Liver (tissue), 8 donors: ENCODE measurements at regions not wholly inside any gene's neighbourhood (a gene's known extent, or its start where the extent isn't known, plus 50 kb on each side); places are given as distances from the start of the nearest gene placed in this dataset.

ENCODE experiments used
- DNase-seq: peaks from one replicate; pipeline ENCODE4 v3.0.0-alpha.2; 2017; ENCODE audit warnings: low spot score
- H3K27ac ChIP-seq, 2 donors: one replicate each; pipeline ENCODE4 v1.7.0; 2013; ENCODE audit warnings: inconsistent platforms in 2 of 2, low read length in 2 of 2, control low read depth in 1 of 2, low read depth in 1 of 2, mild to moderate bottlenecking in 1 of 2
- H3K27me3 ChIP-seq, 4 donors: one replicate each; pipeline versions ENCODE4 v1.6.1 to v1.7.0; 2013; ENCODE audit warnings: low read length in 3 of 4, inconsistent platforms in 1 of 4, mild to moderate bottlenecking in 1 of 4, moderate library complexity in 1 of 4; ENCODE audit not compliant: control insufficient read depth in 4 of 4, insufficient read depth in 4 of 4
- H3K36me3 ChIP-seq, 4 donors: one replicate each; pipeline versions ENCODE4 v1.6.1 to v1.7.0; 2013; ENCODE audit warnings: low read length in 3 of 4, mild to moderate bottlenecking in 3 of 4, low read depth in 1 of 4, moderate library complexity in 1 of 4; ENCODE audit not compliant: control insufficient read depth in 4 of 4, insufficient read depth in 3 of 4
- H3K4me1 ChIP-seq, 4 donors: one replicate each; pipeline versions ENCODE4 v1.6.1 to v1.7.0; 2013; ENCODE audit warnings: low read length in 3 of 4, mild to moderate bottlenecking in 3 of 4, moderate library complexity in 1 of 4; ENCODE audit not compliant: control insufficient read depth in 4 of 4, insufficient read depth in 4 of 4
- H3K4me3 ChIP-seq, 3 donors: one replicate each; pipeline versions ENCODE4 v1.6.1 to v1.7.0; 2013; ENCODE audit warnings: low read length in 3 of 3, control low read depth in 1 of 3, low read depth in 1 of 3, mild to moderate bottlenecking in 1 of 3
- H3K9ac ChIP-seq, 2 donors: one replicate each; pipeline ENCODE4 v1.7.0; 2013; ENCODE audit warnings: low read length in 2 of 2, mild to moderate bottlenecking in 2 of 2, moderate library complexity in 2 of 2, control low read depth in 1 of 2, low read depth in 1 of 2
- H3K9me3 ChIP-seq, 4 donors: one replicate each; pipeline versions ENCODE4 v1.6.1 to v1.7.0; 2013; ENCODE audit warnings: low read length in 3 of 4; ENCODE audit not compliant: control insufficient read depth in 4 of 4
- ATF3 ChIP-seq: IDR thresholded peaks from 2 replicates; pipeline ENCODE4 v1.6.1; 2016; ENCODE audit warnings: antibody characterized with exemption
- FOXA1 ChIP-seq: IDR thresholded peaks from 2 replicates; pipeline ENCODE4 v1.6.1; 2016; ENCODE audit warnings: antibody characterized with exemption
- GABPA ChIP-seq, 2 donors: IDR thresholded peaks in 1 of 2; conservative IDR thresholded peaks in 1 of 2; 2 replicates each; pipeline ENCODE4 v1.6.1; 2016; ENCODE audit warnings: antibody characterized with exemption in 2 of 2, mild to moderate bottlenecking in 1 of 2, moderate library complexity in 1 of 2
- HNF4A ChIP-seq, 2 donors: conservative IDR thresholded peaks; 2 replicates each; pipeline ENCODE4 v1.6.1; 2016; ENCODE audit warnings: antibody characterized with exemption in 2 of 2, mild to moderate bottlenecking in 2 of 2
- HNF4G ChIP-seq: IDR thresholded peaks from 2 replicates; pipeline ENCODE4 v1.6.1; 2016; ENCODE audit warnings: antibody characterized with exemption
- JUND ChIP-seq, 2 donors: IDR thresholded peaks; 2 replicates each; pipeline ENCODE4 v1.6.1; 2016; ENCODE audit warnings: antibody characterized with exemption in 2 of 2
- MAX ChIP-seq: IDR thresholded peaks from 2 replicates; pipeline ENCODE4 v1.6.1; 2016; ENCODE audit warnings: antibody characterized with exemption
- NR2F2 ChIP-seq: IDR thresholded peaks from 2 replicates; pipeline ENCODE4 v1.6.1; 2016; ENCODE audit warnings: antibody characterized with exemption
- RAD21 ChIP-seq, 2 donors: IDR thresholded peaks; 2 replicates each; pipeline ENCODE4 v1.6.1; 2016; ENCODE audit warnings: antibody characterized with exemption in 2 of 2, mild to moderate bottlenecking in 2 of 2
- REST ChIP-seq: IDR thresholded peaks from 2 replicates; pipeline ENCODE4 v1.6.1; 2016; ENCODE audit warnings: antibody characterized with exemption, mild to moderate bottlenecking
- RXRA ChIP-seq, 2 donors: IDR thresholded peaks; 2 replicates each; pipeline ENCODE4 v1.6.1; 2017 to 2018; ENCODE audit warnings: antibody characterized with exemption in 2 of 2, mild to moderate bottlenecking in 1 of 2
- SP1 ChIP-seq: IDR thresholded peaks from 2 replicates; pipeline ENCODE4 v1.6.1; 2018; ENCODE audit warnings: antibody characterized with exemption, mild to moderate bottlenecking
- TAF1 ChIP-seq: conservative IDR thresholded peaks from 2 replicates; pipeline ENCODE4 v1.6.1; 2016; ENCODE audit warnings: antibody characterized with exemption, mild to moderate bottlenecking
- WGBS: extraction: QIAGEN DNeasy Blood & Tissue Kit; methylation state at CpG from one replicate; pipeline ENCODE4 v1.1.7; 2013; 5-methylcytosine and 5-hydroxymethylcytosine counted together
- TF ChIP-seq, protein P1 (sequence below): fragments of 150-350 bp; IDR thresholded peaks from 2 replicates; pipeline ENCODE4 v1.5.1; 2017; ENCODE audit warnings: improper control_type of control experiment, low read depth, low read length; ENCODE audit not compliant: missing input control
- donor health status: healthy.
- donor health status: healthy.
- donor health status: healthy.
- donor health status: healthy.
- donor health status: healthy.

DNA sequence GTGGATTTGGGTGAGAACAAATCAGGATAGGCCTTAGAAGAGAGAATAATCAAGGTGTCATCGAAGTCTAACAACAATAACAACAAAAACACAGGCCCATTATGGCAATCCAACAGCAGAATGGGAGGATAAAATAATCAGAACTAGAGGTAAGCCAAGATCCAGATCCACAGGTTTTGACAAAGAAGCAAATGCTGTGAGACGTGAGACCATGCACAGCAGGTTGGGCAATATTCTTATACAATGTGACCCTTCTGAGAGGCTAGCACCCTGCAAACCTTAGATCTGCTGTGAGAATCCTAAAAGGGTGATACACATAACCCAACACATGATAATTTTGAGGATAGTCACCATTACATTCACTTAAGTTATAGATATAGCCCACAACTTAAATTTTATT, 352.9 kb downstream of the CDH10 start:
- 65% methylated on average over 2 of the region's 2 CpGs for WGBS
- Histone ChIP-seq H3K4me1 (no peaks in the 10 kb centered on the region), H3K27me3 (no peaks in the 10 kb centered on the region), H3K27ac (no peak overlapping the region), H3K9ac (no peak overlapping the region), H3K4me3 (no peak overlapping the region), H3K9me3 (no peaks in the 10 kb centered on the region), H3K36me3 (no peaks in the 10 kb centered on the region)
- TF ChIP-seq JUND (IDR thresholded peaks at IDR 0.05) (no peak), ATF3 (no peak), MAX (no peak), HNF4G (no peak), RAD21 (IDR thresholded peaks at IDR 0.05) (no peak)
- TF ChIP-seq, protein P1, sequence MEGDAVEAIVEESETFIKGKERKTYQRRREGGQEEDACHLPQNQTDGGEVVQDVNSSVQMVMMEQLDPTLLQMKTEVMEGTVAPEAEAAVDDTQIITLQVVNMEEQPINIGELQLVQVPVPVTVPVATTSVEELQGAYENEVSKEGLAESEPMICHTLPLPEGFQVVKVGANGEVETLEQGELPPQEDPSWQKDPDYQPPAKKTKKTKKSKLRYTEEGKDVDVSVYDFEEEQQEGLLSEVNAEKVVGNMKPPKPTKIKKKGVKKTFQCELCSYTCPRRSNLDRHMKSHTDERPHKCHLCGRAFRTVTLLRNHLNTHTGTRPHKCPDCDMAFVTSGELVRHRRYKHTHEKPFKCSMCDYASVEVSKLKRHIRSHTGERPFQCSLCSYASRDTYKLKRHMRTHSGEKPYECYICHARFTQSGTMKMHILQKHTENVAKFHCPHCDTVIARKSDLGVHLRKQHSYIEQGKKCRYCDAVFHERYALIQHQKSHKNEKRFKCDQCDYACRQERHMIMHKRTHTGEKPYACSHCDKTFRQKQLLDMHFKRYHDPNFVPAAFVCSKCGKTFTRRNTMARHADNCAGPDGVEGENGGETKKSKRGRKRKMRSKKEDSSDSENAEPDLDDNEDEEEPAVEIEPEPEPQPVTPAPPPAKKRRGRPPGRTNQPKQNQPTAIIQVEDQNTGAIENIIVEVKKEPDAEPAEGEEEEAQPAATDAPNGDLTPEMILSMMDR = no peak
- DNase-seq = no peak

DNA sequence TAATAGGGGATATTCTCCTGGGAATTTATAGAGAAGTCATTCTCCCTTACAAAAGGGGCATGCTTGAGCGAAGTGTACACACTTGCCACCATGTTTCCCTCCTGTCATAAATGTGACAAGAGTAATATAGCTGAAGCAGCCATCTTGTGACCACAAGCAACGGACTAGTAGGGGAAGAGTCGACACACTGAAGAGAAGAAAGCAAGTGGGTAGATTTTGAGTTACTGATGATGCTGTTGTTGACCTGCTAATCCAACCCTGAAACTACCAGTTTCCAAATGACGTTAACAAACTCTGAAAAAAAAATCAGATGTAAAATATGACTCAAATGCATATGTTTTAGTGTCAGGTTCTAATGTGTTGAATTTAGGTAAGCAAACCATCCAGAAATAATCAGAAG, 350.4 kb downstream of the CDH10 start:
- DNase-seq = no peak
- Histone ChIP-seq H3K27me3 (no peaks in the 10 kb centered on the region), H3K9ac (no peak overlapping the region), H3K9me3 (no peaks in the 10 kb centered on the region), H3K27ac (no peak overlapping the region), H3K36me3 (no peaks in the 10 kb centered on the region), H3K4me1 (no peaks in the 10 kb centered on the region), H3K4me3 (no peak overlapping the region)
- 61% methylated on average over 4 of the region's 4 CpGs for WGBS
- TF ChIP-seq HNF4G (no peak), RXRA (IDR thresholded peaks at IDR 0.05) (no peak), FOXA1 (no peak), SP1 (no peak), TAF1 (no peak), GABPA (IDR thresholded peaks at IDR 0.05 in 1 of 2, conservative IDR thresholded peaks at IDR 0.05 in 1 of 2) (no peak), MAX (no peak), HNF4A (conservative IDR thresholded peaks at IDR 0.05) (no peak), JUND (IDR thresholded peaks at IDR 0.05) (no peak), REST (no peak), NR2F2 (no peak), ATF3 (no peak)
- TF ChIP-seq, protein P1 = no peak
